Kidney epithelial cell (primary cell): ENCODE measurements at regions not wholly inside any gene's neighbourhood (a gene's known extent, or its start where the extent isn't known, plus 50 kb on each side); places are given as distances from the start of the nearest gene placed in this dataset.

Source experiments
- DNase-seq: peaks from one replicate; pipeline ENCODE4 v3.0.0-alpha.2; 2010; ENCODE audit warnings: low read depth
- H3K27me3 ChIP-seq: 2 replicates; pipeline ENCODE4 v1.6.0; 2011; ENCODE audit warnings: low read length; ENCODE audit not compliant: control insufficient read depth, insufficient read depth
- H3K36me3 ChIP-seq: 2 replicates; pipeline ENCODE4 v1.5.1; 2011; ENCODE audit warnings: low read length; ENCODE audit not compliant: control insufficient read depth, insufficient read depth
- H3K4me3 ChIP-seq: 2 replicates; pipeline ENCODE4 v1.5.1; 2011; ENCODE audit warnings: low read depth, mild to moderate bottlenecking, control low read depth, low read length
- CTCF ChIP-seq: IDR thresholded peaks from 2 replicates; pipeline ENCODE4 v1.5.1; 2011; ENCODE audit warnings: mild to moderate bottlenecking, moderate library complexity, low read length, control low read depth, inconsistent platforms; ENCODE audit not compliant: insufficient read depth, poor library complexity, severe bottlenecking

DNA sequence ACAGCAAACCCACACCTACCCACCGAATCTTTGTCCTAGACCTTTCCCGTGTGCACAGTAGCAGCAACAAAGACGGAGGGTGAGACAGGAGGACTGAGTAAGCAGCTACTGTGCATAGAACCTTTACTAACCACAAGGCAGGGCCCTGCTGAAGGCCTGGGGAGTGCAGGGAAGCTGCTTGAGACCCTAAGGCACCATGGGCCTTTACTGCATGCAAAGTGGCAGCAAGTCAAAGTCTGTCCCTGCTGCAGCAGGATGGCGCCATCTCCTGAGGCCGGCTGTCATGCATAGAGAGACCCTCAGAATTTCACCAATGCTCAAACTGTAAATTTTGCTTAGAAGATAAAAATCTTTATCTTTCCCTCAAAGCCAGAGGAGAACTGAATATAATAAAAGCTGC, 610.5 kb downstream of the ACTR3B start:
- H3K4me3 ChIP-seq = no peak overlapping the region
- TF ChIP-seq CTCF = no peak
- H3K36me3 ChIP-seq = no peaks in the 10 kb centered on the region
- no peak for DNase-seq
- H3K27me3 ChIP-seq = no peaks in the 10 kb centered on the region

DNA sequence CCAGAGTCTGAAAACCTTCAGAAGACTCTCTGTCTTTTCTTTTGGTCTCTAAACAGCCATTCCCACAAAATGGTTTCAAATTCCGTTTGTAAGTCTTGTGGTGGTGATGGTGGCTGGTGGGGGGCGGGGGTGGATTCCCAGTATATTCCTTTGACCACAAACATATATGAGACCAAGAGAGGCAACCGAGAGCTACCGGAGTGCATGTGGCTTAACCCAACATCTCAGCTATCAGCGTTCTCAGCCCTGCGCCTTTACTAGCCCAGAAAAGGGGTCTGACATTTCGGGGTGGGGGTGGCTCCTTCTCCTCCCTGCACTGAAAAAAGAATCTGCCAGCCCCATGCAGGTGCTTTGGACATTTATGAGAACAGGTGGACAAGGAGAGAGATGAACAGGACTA, 621.1 kb downstream of the ACTR3B start:
- no peak for DNase-seq
- Histone ChIP-seq H3K4me3 (no peak overlapping the region), H3K27me3 (no peaks in the 10 kb centered on the region), H3K36me3 (no peaks in the 10 kb centered on the region)
- TF ChIP-seq CTCF = no peak

DNA sequence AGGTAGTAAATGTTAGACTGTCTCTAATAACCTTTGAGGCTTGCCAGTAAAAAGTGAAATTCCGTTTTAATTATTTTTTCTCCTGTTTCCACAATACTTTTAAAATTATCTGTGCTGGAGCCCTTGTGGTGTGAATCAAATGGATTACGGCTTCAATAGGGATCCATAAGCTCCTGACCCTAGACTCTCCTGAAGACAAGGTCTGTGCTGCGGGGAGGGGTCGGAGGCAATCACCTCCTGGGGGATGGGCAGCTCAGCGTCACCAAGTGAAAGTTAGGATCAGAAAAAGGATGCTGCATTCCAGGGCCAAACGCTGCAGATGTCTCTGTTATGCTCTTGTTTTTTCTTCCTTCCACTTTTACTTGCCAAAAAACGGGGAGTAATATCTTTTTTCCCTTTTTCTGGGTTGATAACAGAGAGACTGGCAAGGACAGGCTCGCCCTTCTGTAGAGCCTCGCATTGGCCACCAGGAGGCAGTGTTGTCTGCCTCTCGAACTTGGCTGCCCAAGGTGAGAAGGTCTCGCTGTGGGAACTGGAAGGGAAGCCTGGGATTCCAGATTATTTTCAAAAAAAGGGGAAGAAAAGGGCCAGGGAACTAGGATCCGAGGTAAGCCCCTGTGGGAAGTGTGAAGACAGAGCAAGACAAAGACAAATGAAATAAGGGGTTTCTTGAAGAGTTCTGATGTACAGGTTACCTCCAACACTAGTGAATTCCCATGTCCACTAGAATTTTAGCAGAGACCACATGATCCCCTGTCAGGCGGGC, 621.9 kb downstream of the ACTR3B start:
- Histone ChIP-seq H3K4me3 (no peak overlapping the region), H3K27me3 (no peaks in the 10 kb centered on the region), H3K36me3 (no peaks in the 10 kb centered on the region)
- TF ChIP-seq CTCF = peak; percentile 76
- DNase-seq = no peak

- no peak for TF ChIP-seq CTCF
- Histone ChIP-seq H3K27me3 (no peaks in the 10 kb centered on the region), H3K36me3 (no peaks in the 10 kb centered on the region), H3K4me3 (no peak overlapping the region)
- DNase-seq = no peak
Observed at GRCh38 chr7:153382641-153383101, 623.1 kb downstream of the ACTR3B start.

DNA sequence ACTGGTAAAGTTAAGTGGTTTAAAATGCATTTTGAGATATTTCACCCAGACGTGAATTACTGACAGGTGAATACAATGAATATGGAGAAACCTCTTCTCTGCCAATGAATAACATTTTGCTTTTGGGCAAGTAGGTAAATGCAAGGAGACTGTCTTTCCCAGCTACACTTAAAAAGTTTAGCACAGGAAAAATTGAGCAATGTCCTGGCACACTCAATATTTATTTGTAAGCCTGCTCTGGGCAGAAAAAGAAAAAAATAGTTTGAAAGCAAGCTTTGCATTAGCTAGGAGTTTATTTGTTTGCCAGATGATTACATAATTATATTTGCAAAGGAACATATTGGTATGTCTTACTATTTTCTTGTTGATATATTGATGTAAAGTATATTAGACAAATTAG, 624.2 kb downstream of the ACTR3B start:
- TF ChIP-seq CTCF = no peak
- no peaks in the 10 kb centered on the region for H3K36me3 ChIP-seq
- DNase-seq = no peak
- H3K4me3 ChIP-seq = no peak overlapping the region
- no peaks in the 10 kb centered on the region for H3K27me3 ChIP-seq

DNA sequence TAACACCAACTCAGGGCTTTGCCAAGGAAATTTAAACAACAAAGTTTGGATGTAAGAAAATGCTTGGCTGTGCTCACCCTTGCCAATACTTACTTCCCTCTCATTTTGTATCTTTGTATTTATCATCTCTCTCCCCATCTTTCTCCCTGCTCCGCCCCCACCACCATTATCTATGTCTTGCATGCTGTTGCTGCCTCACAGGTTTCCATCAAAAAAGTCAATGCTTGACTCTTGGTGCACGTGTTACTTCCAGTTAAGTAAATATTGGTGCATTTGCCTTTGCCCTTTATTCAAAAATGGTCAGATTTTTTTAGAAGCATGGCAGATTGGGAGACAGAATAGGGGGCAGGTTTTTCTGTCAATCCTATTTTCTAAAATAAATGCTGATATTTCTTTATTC, 626.0 kb downstream of the ACTR3B start:
- TF ChIP-seq CTCF = no peak
- no peak for DNase-seq
- Histone ChIP-seq H3K36me3 (no peaks in the 10 kb centered on the region), H3K4me3 (no peak overlapping the region), H3K27me3 (no peaks in the 10 kb centered on the region)
